Skin of body (tissue), 1 donor: ENCODE measurements at regions not wholly inside any gene's neighbourhood (a gene's known extent, or its start where the extent isn't known, plus 50 kb on each side); places are given as distances from the start of the nearest gene placed in this dataset.

ENCODE experiments used
- DNase-seq: peaks from one replicate; lab custom pipeline; 2025; lab: John Stamatoyannopoulos, UW

DNA sequence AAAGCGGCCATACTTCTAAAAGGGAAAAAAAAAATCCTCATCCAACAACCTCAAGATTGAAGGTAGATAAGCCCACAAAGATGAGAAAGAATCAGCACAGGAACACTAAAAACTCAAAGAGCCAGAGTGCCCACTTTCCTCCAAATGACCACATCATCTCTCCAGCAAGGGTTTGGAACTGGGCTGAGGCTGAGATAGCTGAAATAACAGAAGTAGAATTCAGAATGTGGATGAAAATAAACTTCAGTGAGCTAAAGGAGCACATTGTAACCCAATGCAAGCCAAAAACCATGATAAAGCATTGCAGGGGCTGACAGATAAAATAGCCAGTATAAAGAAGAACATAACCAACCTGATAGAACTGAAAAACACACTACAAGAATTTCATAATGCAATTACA is 158.7 kb upstream of the UBE2E2 start:
- DNase-seq = no peak

DNA sequence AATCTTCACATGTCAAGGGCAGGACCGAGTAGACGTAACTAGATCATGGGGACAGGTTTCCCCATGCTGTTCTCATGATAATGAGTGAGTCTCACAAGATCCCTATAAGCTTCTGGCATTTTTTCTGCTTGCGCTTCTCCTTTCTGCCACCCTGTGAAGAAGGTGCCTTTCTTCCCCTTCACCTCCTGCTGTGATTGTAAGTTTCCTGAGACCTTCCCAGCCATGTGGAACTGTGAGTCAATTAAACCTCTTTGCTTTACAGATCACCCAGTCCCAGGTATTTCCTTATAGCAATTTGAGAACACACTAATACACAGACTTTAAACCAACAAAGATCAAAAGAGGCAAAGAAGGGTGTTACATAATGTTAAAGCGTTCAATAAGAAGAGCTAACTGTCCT is 156.6 kb upstream of the UBE2E2 start:
- no peak for DNase-seq

DNA sequence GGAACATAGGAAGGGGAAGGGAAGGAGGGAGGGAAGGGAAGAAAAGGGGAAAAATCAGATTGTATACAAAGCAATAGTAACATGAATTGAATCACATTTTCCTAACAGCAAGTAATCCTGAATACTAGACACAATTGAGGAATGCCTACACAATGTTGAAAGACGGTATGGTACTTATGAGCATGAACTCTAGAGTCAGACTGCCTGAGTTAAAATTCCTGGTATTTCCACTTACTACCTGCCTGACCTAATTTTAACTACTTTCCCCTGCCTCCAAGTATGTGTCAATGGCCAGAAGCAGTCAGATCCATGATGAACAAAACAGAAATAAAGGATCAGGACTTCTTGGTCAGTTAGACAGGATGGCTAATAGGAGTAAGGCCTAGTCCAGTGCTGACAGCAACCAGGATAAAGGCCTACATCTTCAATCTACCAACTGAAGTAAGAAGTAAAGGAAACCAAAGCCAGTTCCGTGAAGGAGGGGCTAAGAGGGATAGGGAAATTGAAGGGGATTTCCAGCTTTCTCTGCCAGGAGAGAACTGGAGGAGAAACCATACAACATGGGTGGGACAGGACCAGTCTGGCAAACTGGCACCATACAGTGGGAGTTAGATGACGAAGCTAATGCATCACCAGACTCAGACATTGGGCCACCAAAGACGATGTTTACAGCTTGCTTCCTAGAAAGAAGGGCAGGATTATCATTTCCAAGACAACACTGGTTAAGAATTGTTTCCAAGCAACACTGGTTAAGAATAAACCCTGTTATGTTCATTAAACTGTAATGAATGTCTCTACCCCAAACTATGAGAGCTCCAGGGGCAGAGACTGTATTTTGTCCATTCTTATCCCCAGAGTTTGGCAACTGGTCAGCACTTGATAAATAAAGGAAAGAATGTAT is 151.6 kb upstream of the UBE2E2 start:
- DNase-seq = no peak

DNA sequence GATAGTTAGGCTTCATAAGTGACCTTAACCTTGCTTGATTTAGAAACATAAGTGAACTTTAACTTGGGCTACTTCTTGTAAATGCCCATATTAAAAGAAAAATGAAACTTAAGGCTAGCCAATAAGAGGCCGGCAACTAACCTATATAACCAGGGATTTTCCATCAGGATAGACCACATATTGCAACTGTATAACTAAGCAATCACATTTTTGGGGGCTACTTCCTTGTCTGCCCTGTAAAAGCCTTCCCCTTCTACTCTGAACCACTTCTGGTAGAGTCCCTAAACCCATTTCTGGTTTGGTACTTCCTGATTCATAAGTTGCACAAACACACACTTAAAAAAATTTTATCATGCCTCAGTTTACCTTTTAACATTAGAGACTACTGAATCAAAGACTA is 150.9 kb upstream of the UBE2E2 start:
- DNase-seq = no peak

DNA sequence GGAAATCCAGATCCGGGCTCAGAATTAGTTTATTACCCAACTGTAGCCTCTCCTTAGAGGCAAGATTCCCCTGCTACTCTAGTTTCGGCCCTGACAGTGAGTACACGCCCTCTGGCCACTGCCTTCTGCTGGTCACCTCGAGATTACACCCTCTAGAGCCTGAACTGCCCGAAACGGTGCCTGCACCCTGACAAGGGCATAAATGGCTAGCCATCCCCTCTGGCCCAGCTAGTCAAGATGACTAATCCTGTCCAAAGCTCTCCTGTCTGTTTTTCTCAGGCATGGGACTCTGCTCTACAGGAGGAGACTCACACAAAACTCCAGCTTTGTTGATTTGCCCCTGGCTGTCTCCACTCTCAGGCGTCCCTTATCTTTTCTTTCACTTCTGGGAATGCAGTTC is 150.5 kb upstream of the UBE2E2 start:
- DNase-seq = no peak

DNA sequence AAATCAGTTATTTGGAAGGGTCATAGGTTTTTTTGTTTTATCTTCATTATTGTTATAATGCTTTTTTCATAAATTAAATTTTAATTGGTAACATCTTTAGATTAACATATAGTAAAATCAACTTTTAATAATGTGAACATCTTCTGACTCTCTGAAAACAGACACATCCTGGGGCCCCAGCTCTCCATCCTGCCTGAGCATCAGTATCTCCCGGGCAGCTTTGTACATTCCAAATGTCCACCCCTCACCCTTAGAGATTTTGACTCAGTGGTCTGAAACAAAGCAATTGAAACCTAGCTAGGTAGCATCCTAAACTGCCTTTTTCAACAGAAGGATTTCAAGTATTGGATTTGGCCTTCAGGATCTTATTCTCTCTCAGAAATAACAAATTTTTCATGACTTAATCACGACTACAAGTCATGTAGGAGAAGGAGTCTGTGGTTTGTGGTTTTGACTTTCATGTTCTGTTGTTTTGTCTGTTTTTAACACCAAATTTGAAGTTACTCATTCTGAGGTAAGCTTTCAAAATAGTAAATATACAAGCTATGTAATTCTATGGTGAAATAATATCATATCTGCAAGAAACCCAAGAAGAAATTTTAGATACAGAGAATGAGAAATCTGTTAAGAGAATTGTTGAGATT is 147.3 kb upstream of the UBE2E2 start:
- DNase-seq = no peak

DNA sequence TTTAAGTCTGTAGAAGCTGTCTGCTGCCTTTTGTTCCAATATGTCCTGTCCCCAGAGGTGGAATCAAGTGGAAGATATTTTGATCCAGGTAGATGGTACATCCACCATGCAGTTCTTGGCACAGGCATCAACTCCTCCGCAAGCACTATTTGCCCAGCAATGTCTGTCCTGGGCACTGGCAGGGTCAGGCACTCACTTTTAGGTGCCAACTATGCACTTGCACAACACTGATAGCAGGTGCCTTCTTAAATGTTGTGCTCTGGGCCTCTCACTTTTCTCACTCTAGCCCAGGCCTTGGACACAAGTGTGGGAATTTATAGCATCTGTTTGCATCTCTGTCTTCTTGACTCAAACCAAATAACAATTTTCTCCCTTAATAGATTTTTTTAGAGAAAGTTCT is 140.5 kb upstream of the UBE2E2 start:
- DNase-seq = no peak

DNA sequence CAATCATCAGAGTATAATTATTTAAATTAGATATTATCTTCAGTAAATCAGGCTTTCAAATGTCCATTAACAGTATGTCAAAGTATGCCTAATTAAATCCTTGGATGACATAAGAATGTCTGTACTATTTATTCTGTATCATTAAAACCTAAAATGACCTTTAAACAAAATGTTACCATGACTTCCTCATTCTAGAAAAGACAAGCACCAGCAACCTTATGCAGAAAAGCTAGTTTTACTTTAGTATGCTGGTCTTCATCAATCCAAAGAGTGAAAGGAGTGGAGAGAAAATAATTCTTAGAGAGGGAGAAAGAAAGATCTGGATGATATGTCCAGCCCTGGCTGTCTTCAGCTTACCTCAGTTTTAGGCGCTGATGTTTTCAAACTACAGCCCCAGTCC is 140.1 kb upstream of the UBE2E2 start:
- DNase-seq = no peak

DNA sequence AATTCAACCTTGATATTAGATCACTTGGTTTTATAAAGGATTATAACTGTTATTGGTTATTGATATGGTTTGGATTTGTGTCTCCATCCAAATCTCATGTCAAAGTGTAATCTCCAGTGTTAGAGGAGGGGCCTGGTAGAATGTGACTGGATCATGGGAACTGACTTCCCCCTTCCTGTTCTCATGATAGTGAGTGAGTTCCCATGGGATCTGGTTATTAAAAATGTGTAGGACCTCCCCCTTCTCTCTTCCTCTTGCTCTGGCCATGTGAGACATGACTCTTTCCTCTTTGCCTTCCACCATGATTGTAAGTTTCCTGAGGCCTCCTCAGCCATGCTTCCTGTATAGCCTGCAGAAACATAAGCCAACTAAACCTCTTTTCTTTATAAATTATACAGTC is 136.0 kb upstream of the UBE2E2 start:
- no peak for DNase-seq

DNA sequence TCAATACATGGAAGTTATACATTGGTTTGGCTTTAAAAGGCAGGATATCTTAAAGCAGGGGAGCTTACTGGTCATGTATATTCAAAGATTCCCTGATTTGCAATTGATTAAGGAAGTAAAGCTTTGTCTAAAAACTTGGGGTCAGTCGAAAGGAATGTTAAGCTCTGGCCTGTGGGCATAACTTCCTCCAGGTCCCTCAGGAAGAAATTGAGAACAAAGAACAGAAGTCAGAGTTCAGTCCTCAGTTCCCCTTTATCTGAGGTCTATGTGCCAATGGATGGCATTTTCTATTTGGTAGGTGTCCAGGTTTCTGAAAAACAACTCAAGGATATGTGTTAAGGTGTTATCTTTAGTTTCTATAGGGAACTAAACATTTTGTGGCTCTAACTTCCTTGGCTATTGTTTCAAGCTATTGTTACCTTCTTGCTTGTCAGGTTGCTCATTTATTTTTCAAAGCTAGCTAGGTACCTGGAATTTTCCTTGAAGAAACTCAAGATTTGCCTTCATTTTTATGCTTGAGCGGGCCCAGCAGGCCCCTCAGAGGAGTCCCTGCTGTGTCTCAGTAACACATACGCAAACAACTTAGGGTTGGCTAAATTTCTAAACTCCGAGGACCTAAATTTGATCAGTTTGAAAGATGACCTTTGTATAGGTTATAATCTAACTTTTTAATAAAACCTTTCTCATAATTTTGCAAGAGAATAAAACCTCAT is 135.0 kb upstream of the UBE2E2 start:
- no peak for DNase-seq

DNA sequence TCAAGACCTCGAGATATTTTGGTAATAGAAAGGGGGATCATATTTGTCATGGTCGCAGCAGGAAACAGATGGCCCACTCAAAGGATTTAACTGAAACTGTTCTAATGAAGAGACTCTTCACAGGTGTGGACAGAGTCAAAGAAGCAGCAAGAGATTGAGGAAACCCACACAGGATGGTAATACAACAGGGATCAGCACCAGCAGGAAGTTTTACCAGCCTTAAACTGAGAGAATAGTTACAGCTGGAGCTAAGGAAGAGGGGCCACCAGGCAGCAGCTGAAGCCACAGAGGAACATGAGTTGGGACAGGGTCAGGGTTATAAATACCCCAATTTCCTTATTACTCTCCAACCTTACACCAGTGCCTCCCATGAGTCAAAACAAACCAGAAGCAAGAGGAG is 131.8 kb upstream of the UBE2E2 start:
- no peak for DNase-seq

DNA sequence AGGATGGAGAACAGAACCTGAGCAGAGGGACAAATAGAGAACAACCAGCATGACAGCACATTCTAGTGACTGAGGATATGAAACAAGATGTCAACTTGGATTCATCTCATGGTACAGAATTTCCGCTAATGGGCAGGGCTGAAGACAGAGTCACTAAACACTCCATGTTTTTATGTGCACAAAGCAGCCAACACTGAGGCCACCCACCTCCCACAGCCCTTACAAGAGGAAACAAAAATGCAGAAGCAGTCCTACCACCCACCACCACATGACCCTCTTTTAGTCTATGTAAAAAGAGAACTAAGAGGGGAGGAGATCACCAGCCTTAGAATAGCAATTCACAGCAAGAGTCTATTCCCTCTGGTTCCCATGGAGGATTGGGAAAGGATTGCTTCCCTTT is 131.4 kb upstream of the UBE2E2 start:
- DNase-seq = no peak

DNA sequence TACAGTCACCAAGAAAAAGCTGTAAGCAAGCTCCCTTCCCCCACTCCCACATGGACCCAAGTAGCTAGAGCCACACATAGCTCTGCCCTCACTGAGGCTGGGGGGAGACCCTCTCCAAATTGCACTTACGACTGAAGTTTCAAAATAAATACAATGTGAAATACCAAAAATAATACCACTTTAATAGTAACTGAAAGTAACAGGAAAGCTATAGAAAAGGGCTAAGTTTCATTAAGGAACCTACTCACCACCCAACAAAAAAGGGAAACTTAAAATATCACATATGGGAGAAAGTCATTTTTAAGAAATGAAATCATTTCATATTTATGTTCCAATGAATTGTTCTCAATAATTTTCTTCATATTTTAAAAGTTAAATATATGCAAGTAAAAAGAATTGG is 130.4 kb upstream of the UBE2E2 start:
- no peak for DNase-seq

DNA sequence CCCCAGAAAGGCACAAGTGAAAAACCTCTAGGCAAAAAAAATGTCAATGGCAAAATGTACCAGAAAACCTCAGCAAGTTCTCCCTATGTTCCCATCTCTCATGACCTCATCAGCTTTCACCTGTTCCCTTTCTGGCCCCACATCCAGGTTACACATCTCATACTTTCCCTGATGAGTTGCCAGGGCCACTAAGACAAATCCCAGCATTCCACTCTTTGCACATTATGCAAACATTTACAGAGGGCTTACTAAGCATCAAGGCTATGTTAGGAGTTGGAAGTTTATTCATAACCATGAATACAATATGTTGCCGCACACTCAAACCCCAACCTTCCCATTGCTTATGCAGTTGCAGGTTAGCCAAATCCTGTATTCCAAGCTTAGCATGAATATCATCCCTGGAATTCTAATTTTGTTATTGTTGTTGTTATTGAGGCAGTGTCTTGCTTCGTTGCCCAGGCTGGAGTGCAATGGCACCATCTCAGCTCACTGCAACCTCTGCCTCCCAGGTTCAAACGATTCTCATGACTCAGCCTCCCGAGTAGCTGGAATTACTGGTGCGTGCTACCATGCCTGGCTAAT is 129.3 kb upstream of the UBE2E2 start:
- no peak for DNase-seq

DNA sequence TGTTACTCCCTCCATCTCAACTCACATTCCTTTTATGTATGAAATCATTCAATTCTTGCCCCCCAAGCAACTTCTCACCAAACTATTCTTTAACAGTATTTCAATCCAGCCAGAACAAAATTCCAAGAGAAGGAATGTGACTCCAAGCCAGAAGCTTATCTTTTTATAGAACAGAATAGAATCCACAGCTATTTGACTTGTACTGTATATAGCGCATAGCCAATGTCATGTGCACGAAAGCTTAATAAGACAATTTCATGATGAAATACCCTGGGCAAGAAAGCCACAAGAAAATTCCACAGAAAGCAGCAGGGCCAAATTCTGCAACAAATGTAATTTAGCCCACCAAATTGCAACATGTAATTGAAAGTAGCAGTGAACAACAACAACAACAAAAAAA is 127.6 kb upstream of the UBE2E2 start:
- DNase-seq = peak; percentile 79

DNA sequence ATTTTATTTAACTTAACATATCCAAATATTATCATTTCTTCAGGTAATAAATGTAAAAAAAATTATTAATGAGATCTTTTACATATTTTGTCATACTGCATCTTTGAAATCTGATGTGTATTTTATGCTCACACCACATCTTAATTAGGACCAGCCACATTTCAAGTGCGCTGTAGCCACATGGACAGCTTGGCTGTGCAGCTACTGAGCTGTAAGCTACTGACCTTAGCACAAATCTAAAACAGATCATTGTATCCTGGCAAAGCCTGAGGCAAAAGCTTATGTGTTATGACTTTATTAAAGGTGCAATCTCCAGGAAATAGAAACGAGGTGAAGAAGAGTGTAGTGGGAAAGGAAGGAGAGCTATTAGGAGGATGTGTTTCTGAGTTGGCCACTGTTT is 126.7 kb upstream of the UBE2E2 start:
- DNase-seq = no peak

DNA sequence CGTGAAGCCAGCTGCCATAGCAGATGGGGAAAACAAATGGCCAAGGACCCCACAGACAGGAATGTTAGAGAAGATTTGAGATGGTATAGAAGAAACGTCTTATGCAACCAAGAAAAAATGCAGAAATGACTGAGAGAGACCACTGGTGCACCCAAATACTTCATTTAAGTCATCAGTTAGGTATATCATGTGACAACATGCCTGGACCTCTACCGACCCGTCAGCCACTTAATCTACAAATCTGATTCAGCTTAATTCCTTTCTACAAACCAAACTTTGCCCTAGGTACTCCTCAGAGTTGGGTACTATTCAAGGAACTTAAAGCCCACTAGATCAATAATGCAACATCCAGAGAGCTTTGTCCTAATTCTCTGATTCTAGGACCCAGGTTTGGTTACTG is 126.0 kb upstream of the UBE2E2 start:
- no peak for DNase-seq

DNA sequence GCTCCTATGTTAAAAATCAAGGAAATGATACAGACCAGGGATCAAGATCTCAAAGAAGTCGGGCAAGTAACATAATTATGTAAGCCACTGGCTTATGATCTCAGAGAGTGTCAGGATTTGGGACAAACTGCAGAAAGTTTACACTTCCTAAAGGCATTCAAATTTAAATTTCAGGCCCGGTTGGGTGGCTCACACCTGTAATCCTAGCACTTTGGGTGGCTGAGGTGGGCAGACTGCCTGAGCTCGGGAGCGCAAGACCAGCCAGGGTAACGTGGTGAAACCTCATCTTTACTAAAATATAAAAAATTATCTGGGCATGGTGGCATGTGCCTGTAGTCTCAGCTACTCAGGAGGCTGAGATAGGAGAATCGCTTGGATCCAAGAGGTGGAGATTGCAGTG is 124.4 kb upstream of the UBE2E2 start:
- DNase-seq = no peak

DNA sequence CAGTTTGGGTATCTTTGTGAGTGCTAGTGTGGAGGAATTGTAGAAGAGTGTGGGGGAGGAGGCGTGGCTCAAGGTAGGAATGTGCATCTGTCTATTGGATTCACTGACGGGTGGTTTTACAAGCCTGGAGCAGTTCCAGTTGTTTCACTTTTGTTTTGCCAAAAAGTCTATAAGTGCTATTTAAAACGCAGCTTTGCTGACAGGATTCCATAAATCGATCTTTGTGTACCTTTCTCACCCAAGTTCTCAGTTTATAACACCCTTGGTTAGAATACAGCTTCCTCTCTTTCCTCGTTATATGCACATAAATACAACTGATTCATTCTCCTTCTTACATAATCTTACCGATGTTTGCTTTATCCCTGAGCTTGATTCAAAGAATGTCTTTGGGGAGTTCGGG is 123.2 kb upstream of the UBE2E2 start:
- no peak for DNase-seq

DNA sequence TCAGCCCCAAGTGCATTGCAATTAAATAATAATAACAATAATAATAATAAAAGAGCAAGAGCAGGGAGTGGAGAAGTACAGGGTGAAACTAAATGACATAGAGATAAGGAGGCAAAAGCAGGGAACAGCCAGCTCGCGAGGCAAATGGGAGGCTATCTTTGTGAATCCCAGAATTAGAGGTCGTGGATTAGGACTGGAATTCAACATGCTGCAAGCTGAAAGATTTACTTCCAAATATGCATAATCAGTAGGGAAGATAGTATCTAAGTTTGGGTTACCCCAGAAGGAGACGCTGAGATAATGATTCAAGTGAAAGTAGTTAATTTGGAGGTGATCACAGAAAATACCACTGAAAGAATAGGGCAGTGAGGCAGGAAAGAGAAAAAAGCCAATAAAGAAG is 119.4 kb upstream of the UBE2E2 start:
- DNase-seq = no peak

DNA sequence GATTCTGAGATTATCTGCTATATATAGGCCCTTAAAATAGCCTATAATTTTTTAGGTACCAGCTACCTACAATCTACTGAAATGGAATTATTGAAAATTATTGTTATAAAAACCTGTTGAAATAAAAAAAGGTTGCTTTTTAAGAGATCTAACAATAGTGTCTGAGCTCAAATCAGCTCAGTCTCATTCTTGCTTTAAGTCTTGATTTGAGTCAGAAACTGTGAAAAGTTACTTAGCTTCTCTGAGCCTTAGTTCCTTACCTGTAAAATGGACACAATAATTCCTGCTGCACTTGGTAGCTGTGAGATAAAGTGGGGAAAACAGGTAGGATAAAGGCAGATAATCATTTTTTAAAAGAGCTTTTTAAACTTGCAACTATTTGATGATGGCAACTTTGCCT is 118.8 kb upstream of the UBE2E2 start:
- DNase-seq = no peak

DNA sequence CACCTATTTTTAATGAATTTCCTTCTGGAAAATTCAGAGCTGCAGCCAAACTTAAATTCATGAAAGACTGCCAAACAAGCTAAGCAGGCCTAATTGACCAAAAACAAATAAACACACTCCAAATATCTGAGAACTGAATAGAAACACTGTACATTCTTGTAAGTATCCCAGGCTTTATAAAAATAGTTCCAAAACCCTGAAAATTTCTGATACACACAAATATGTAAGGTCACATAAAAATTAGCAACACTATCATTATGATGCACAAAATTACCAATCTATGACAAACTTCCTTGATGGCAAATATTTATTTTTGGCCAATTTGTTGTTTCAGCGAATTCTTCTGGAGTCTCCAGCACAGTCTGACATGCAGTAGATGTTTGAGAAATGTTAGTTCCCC is 117.9 kb upstream of the UBE2E2 start:
- DNase-seq = no peak
